Spleen (tissue), 7 donors: ENCODE measurements at regions not wholly inside any gene's neighbourhood (a gene's known extent, or its start where the extent isn't known, plus 50 kb on each side); places are given as distances from the start of the nearest gene placed in this dataset.

Experiments used
- CTCF ChIP-seq, 11 experiments: fragments of 200-600 bp in 7 of 11; fragments of 450-650 bp in 4 of 11; sonication (generic) in 4 of 11; IDR thresholded peaks in 8 of 11; conservative IDR thresholded peaks in 3 of 11; 1 replicate in 7 of 11; 2 replicates in 4 of 11; pipeline versions ENCODE4 v1.4.0 to v1.8.0; 2016 to 2021; ENCODE audit warnings: antibody characterized with exemption in 11 of 11, inconsistent platforms in 4 of 11, mild to moderate bottlenecking in 1 of 11
- POLR2A ChIP-seq, 3 donors: fragments of 450-650 bp; IDR thresholded peaks; one replicate each; pipeline ENCODE4 v1.5.1; 2017; ENCODE audit warnings: antibody characterized with exemption in 3 of 3, mild to moderate bottlenecking in 1 of 3
- POLR2AphosphoS5 ChIP-seq, 3 donors: sonication (generic); formaldehyde crosslinking; IDR thresholded peaks; one replicate each; pipeline ENCODE4 v1.5.1; 2017; ENCODE audit warnings: antibody characterized with exemption in 3 of 3
- donor health status: DM: no; HTN: no; CAD: no; lungs with moderate emphysema.
- donor health status: DM: no; HTN: no; CAD: no.
- donor health status: DM: no; HTN: no; CAD: no.

DNA sequence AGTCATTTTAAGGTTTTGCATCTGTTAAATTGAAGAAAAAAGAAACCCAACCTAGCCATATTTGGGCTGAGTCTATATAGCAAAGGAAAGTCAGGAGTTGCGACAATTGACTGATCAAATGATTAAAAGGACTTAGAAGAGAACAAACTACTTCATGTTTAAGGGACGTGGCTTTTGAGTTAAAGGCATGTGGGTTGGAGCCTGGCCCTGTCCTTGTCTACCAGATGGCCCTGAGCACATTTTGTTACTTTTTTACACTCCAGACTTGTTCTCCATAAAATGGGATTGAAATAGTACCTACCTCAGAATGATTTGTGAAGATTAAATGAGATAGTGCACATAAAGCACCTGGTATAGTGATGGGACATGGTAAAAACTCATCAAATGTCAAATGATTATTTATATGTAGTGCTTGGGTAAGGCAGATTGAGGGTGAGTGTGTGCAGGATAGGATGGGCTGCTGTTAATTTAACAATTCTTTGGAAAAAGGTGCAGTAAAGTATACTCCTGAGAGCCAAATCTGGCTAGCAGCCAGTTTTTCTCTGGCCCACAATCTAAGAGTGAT, 168.3 kb downstream of the KIF20B start:
- no peak for TF ChIP-seq POLR2A (IDR thresholded peaks at IDR 0.05)
- TF ChIP-seq CTCF (IDR thresholded peaks at IDR 0.05 in 8 of 11, conservative IDR thresholded peaks at IDR 0.05 in 3 of 11), result no peak
- no peak for TF ChIP-seq POLR2AphosphoS5 (IDR thresholded peaks at IDR 0.05)
